NCI-H128 (cell line): ENCODE measurements at regions not wholly inside any gene's neighbourhood (a gene's known extent, or its start where the extent isn't known, plus 50 kb on each side); places are given as distances from the start of the nearest gene placed in this dataset.

Experiments
- DNase-seq: peaks from one replicate; lab custom pipeline; 2025; ENCODE audit not compliant: unreplicated experiment; lab: John Stamatoyannopoulos, UW

DNA sequence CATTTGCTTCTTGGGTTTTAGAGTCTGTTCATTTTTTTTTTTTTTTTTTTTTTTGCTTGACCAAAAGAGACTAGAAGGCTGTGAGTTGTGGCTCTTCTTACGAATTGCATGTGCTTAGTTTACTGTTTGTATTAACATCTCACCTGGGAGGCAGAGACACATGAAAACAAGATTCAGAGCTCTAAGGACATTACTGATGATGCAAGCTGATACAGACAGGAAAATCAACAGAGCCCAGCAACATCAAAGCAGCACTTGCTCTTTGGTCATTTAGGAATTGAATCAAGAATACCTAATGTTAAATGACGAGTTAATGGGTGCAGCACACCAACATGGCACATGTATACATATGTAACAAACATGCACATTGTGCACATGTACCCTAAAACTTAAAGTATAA lies 55.7 kb upstream of the HS3ST5 start:
- no peak for DNase-seq
